Liver (tissue), 3 donors: ENCODE measurements at regions not wholly inside any gene's neighbourhood (a gene's known extent, or its start where the extent isn't known, plus 50 kb on each side); places are given as distances from the start of the nearest gene placed in this dataset.
"Not testable (repeated sequence)": the region's sequence is repeated elsewhere in the genome, so short reads cannot be mapped to it uniquely, and the experiment has no call there.

Experiments used
- ATF3 ChIP-seq: IDR thresholded peaks from 2 replicates; pipeline ENCODE4 v1.6.1; 2016; ENCODE audit warnings: antibody characterized with exemption
- CTCF ChIP-seq: fragments of 150-350 bp; IDR thresholded peaks from 2 replicates; pipeline ENCODE4 v1.5.1; 2017; ENCODE audit warnings: improper control_type of control experiment, low read depth, low read length; ENCODE audit not compliant: missing input control
- GABPA ChIP-seq, 2 donors: IDR thresholded peaks in 1 of 2; conservative IDR thresholded peaks in 1 of 2; 2 replicates each; pipeline ENCODE4 v1.6.1; 2016; ENCODE audit warnings: antibody characterized with exemption in 2 of 2, mild to moderate bottlenecking in 1 of 2, moderate library complexity in 1 of 2
- HNF4A ChIP-seq, 2 donors: conservative IDR thresholded peaks; 2 replicates each; pipeline ENCODE4 v1.6.1; 2016; ENCODE audit warnings: antibody characterized with exemption in 2 of 2, mild to moderate bottlenecking in 2 of 2
- JUND ChIP-seq, 2 donors: IDR thresholded peaks; 2 replicates each; pipeline ENCODE4 v1.6.1; 2016; ENCODE audit warnings: antibody characterized with exemption in 2 of 2
- MAX ChIP-seq: IDR thresholded peaks from 2 replicates; pipeline ENCODE4 v1.6.1; 2016; ENCODE audit warnings: antibody characterized with exemption
- RAD21 ChIP-seq, 2 donors: IDR thresholded peaks; 2 replicates each; pipeline ENCODE4 v1.6.1; 2016; ENCODE audit warnings: antibody characterized with exemption in 2 of 2, mild to moderate bottlenecking in 2 of 2
- REST ChIP-seq: IDR thresholded peaks from 2 replicates; pipeline ENCODE4 v1.6.1; 2016; ENCODE audit warnings: antibody characterized with exemption, mild to moderate bottlenecking
- RXRA ChIP-seq, 2 donors: IDR thresholded peaks; 2 replicates each; pipeline ENCODE4 v1.6.1; 2017 to 2018; ENCODE audit warnings: antibody characterized with exemption in 2 of 2, mild to moderate bottlenecking in 1 of 2
- SP1 ChIP-seq: IDR thresholded peaks from 2 replicates; pipeline ENCODE4 v1.6.1; 2018; ENCODE audit warnings: antibody characterized with exemption, mild to moderate bottlenecking
- TAF1 ChIP-seq: conservative IDR thresholded peaks from 2 replicates; pipeline ENCODE4 v1.6.1; 2016; ENCODE audit warnings: antibody characterized with exemption, mild to moderate bottlenecking
- YY1 ChIP-seq: IDR thresholded peaks from 2 replicates; pipeline ENCODE4 v1.6.1; 2016; ENCODE audit warnings: antibody characterized with exemption, mild to moderate bottlenecking
- ZBTB33 ChIP-seq: IDR thresholded peaks from 2 replicates; pipeline ENCODE4 v1.6.1; 2016; ENCODE audit warnings: antibody characterized with exemption
- donor health status: healthy.
- donor health status: healthy.

- TF ChIP-seq CTCF; REST; ATF3; GABPA (IDR thresholded peaks at IDR 0.05 in 1 of 2, conservative IDR thresholded peaks at IDR 0.05 in 1 of 2); JUND (IDR thresholded peaks at IDR 0.05); RAD21 (IDR thresholded peaks at IDR 0.05); YY1; HNF4A (conservative IDR thresholded peaks at IDR 0.05); ZBTB33; RXRA (IDR thresholded peaks at IDR 0.05); SP1; TAF1; MAX: not testable (repeated sequence)
Observed at GRCh38 chrY:13570931-13571330, 91.1 kb upstream of the UTY start.
